T-helper 2 cell treated with Interferon-gamma antibody and Interleukin-4, amounts not matched to agents 100 ng/mL and 5 ng/mL, for 36 hours (primary cell): ENCODE measurements at regions not wholly inside any gene's neighbourhood (a gene's known extent, or its start where the extent isn't known, plus 50 kb on each side); places are given as distances from the start of the nearest gene placed in this dataset.

Experiments used
- intact Hi-C: fragments of 100-400 bp; cut with micrococcal nuclease; formaldehyde crosslinking; loops from one replicate; pipeline ENCODE4 v1.15.1; 2023

DNA sequence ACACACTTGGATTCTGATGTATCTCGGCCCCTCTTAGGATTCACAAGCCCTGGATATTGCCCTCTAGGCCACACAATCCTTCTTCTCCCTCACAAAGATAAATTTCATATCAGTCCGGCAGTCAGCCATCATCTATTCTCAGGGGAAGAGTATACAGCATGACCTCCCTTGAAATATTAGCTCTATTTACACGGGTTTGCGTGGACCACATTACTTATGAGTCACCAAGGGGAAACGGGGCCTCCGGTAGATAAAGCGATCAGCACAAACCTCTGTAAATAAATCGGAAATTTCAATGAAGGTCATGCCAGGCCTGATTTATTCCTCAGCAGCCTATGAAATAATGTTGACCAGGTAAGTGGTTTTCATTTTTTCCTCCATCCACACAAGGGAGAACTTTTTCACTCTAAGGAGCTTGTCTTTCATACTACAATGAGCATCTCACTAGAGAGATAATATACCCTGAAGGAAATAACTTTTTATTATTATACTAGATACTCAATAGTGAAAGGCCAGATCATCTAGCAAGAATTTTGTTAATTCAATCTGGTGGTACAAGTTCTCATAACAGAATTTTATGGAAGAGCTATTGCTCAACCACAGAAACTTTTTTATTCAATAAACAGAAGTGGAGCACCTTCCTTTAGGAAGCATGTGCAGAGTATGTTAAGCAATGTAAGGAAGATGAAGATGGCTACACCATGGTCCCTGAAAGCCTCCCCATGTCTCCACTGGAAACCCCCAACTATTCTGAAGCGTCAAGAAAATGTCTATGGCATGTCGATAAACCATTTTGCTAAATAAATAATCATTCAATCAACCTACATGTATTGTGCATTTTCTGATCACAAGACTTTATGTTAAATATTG is 125.2 kb upstream of the PIK3C3 start:
- intact Hi-C loops: no loop called here

DNA sequence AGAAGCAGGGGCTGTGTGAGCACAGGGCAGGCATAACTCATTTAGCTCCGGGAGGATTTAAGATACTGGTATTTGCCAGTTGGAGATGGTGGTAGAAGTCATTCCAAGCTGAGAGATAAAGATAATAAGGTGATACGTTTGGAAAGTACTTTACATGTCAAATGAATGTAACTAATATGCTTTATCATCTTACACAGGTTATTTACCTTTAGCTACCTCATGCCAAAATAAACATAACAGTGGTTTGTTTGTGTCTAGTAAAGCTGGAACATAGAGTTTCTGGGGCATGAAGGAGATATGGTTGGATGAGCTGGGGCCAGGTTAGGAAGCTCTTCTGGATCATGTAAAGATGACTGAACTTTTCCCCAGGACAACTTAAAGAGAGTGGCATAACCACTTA is 126.9 kb upstream of the PIK3C3 start:
- intact Hi-C loops: no loop called here

DNA sequence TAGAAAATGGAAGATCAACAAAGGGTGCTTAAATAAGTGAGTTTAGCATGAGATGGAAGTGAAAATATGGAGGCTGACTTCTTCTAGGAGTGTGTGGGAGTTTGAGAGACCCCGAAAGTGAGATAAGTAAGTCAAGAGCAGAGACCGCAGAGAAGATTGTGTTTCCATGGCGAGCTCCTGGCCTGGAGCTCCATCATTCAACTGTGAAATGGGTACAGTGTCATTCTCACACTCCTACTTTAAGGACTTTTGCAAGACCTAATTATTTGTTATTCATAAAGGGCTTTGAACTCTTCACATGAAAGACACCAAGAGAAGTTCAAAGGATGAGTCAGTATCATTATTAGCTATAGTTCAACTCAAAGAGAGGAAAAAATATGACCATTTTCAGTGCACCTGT is 134.2 kb upstream of the PIK3C3 start:
- intact Hi-C loops: no loop called here

DNA sequence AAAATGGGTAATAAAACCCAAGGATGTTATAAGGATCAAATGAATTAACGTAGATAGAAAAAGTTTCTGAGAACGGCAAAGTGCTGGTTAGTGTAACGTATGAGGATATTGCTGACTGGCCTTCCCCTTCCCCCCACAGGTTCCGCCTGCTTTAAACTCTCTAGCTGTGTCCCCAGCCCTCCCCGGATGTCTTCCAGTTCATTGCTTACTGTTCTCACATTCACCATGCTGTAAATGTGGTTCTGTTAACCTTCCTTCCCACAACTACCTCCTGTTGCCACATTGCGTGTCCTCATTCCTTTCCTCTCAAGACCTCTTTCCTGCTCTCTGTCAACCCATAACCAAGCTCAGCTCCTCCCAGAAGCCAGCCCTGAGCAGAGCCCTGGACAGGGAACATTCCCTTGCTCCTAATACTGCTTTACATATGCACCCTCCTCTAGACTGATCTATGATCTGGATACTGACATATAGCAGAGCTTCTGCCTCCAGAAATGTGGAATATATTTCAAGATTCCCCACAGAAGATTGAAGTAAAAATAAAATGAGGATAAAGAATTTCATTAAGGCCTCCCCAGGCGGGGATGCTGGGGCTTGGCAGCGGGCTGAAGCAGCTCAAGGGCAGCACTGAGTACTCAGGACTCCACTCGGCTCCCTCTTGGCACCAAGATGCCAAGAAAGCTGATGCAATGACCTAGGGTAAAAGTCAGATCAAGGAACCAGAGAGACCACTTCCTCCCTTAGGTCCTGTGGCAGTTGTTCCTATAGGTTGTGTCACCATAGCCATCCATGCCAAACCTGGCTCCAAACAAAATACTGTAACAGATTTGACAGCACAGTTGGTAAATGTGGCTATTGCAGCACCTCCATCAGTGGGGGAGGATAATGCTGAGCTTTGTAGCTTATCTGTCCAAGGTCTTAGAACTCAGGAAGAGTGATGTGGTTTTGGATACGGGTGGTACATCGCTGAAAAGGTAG is 136.4 kb upstream of the PIK3C3 start:
- intact Hi-C loops: no loop called here

GRCh38 chr18:41814651-41815050 is 140.4 kb upstream of the PIK3C3 start:
- intact Hi-C loops: no loop called here

DNA sequence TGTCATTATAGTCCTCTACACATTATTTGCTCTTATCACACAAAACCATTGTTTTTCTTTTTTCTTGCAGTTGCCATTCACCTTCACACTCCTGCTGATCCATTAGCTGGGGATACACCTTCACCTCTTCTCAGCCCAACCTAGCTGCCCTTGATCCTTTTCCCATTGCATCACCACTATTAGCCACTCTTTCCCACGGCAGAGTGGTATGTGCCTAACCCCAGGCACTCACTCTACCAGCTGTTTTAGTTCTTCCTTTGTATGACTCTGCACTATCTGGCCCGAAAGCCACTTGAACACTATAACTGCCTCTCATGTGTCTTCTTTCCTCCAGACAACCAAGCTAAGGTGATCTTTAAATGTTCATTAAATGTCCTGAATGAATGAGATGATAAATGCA is 145.4 kb upstream of the PIK3C3 start:
- intact Hi-C loops: no loop called here

DNA sequence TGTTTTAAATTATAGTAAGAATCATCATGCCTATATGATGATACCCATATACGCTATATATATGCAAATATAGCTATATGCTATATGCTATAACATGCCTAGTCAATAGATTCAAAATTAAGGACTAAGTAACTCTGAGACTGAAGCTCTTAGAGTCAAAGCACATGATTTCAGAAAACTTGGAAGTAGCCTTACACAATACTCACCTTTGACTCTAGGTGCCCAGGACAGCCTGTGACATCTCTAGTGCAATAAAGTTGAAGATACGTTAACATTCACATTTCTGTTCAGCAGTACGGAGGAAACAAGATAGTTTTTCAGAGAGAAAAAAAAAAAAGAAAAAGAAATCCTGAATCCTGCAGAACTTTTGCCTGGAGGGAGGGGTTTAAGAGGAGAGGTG is 149.7 kb upstream of the PIK3C3 start:
- intact Hi-C loops: no loop called here

DNA sequence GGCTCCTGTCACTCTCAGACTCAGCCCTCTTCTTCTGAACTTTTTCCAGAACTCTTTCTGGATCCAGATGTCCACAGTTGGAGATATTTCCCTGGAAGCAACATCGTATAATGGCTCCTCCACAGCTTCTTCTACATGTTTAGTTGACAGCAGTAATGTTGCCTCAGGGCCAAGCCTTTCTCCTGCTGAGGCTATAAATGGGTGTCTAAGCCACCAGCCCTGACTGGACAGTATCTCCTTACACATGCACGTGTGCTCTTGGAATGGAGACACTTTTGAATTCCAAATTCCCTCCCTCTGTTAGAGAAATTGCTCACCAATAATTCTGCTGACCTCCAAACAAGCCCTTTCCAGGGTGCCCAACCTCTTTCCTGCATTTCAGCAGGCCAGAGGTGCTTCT is 156.2 kb upstream of the PIK3C3 start:
- intact Hi-C loops: no loop called here

DNA sequence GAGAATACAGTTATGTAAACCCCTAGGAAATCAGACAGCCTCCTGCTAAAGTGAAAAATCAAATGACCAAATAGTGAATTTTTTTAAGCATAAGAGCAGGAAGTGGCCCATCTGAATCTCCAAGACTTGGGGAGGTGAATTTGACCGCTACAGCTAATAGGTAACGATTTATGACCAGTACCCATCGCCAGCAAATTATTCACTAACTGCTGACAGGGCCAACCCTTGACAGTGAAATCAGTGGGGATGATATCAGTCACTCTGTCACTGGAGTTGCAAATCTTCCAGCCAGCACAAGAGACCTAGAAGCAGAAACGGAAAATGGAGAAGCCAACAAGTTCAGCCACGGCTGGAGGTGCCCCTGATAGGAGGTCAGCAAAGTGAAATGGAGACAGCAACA is 164.3 kb upstream of the PIK3C3 start:
- intact Hi-C loops: no loop called here

DNA sequence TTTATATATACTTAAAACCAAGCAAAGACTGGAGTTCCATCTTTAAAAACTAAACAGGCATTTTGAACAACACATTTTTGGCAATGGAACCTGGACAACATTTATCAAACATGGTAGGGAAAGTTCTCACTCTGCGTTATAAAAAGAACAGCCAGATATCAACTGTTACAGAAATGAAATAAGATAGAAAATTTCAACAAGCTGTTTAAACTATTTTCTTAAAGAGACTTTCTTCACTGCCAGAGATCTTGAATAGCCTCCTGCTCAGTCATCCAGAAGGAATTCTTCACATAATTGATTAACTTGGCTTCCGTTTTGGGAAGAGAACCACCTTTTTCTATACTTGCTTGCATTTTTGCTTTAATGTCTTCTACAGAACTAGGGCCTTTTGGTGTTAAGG is 166.0 kb upstream of the PIK3C3 start:
- intact Hi-C loops: no loop called here

DNA sequence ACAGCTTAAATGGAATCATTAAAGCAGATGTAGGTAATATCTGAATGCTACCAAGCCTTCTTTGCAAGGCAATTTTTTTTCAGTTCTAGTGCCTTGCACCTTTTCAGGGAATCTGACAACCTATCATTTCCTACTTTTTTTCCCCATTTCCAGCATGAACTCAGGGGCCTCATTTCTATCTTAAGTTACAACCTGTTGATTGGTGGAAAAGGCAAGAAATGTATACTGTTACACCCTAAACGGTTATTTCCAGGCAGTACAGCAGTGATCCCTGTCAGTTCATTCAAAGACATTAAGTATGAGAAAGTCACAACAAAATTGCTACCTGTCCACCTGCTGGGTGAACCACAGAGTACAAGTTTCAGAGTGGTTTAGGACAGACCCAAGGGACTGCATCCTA is 171.2 kb upstream of the PIK3C3 start:
- intact Hi-C loops: no loop called here

GRCh38 chr18:41783065-41783818 is 171.8 kb upstream of the PIK3C3 start:
- intact Hi-C loops: no loop called here

- intact Hi-C loops: no loop called here
Measured at GRCh38 chr18:41771973-41772372, 183.1 kb upstream of the PIK3C3 start.

DNA sequence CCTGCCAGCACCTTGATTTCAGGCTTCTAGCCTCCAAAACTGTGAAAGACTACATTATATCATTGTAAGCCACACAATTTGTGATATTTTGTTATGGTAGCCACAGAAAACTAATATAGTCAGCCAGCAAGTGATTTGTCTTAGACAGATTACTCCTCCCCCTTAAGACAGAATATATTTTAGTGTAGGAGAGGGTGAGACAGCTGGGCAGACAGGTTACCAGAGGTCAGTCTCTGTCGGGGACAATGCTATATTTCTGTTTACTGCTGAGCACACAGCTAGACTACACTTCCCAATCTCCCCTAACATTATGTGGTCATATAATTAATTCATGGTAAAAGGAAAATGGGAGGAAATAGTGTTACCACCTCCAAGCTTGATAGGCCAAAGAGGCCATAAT is 185.8 kb upstream of the PIK3C3 start:
- intact Hi-C loops: no loop called here

- intact Hi-C loops: no loop called here
Measured at GRCh38 chr18:41768467-41768866, 186.6 kb upstream of the PIK3C3 start.

DNA sequence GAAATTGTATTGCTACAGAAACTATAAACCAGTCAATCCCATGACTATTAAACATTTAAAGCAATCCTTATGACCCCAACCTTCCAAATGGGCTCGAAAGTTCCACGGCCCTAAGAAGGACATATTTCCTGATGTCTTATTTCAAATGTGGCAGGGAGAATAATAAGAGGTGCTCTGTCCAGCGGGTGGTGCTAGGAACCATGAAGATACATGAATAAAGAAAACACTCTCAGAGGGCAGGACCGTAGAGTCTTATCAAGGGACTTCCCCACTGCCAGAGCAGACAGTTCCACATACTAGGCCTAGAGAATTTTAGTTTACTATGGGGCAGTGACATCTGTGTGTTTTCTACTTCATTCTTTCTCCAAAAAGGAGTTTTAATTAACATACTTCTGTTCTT is 187.1 kb upstream of the PIK3C3 start:
- intact Hi-C loops: no loop called here

GRCh38 chr18:41765460-41765859 is 189.6 kb upstream of the PIK3C3 start:
- intact Hi-C loops: no loop called here

DNA sequence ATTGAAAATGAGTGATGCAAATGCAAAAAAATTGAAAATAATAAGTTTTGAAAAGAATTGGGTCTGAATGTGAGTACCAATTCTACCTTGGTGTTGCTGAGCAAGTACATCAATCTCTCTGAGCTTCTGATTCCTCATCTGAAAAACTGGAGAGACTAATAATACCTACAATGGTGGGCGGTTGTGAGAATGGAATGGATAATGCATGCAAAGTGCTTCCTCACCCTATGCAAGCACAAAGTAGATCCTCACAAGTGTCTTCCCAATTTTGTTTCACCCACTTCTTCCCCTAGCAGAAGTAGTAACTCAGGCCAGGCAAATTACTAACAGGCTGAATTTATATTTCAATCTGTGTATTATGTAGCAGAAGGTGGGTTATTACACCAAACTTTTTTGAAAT is 191.7 kb upstream of the PIK3C3 start:
- intact Hi-C loops: no loop called here

GRCh38 chr18:41761333-41762018 is 193.6 kb upstream of the PIK3C3 start:
- intact Hi-C loops: no loop called here

DNA sequence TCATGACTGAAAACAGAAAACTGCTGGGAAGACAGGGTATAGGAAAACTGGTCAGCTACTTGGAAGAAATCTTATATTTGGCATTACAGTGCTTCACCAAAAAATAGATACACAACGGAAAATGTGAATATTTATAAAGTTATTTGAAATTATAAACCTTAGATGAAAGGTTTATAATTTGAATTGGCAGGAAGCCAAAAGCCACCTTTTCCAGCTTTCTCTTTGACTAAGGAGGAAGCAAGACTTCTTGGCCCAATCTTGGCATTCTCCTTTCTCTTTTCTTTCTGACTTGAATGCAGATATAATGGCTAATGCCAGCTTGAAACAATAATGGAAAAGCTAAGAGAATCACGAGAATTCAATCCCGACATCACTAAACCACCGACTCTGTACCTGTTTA is 196.5 kb upstream of the PIK3C3 start:
- intact Hi-C loops: no loop called here

- intact Hi-C loops: no loop called here
Measured at GRCh38 chr18:41756141-41756540, 198.9 kb upstream of the PIK3C3 start.
